MM.1S (cell line): ENCODE measurements at regions not wholly inside any gene's neighbourhood (a gene's known extent, or its start where the extent isn't known, plus 50 kb on each side); places are given as distances from the start of the nearest gene placed in this dataset.

Experiments
- EZH2phosphoT487 ChIP-seq: fragments of 300-600 bp; sonication (generic); IDR thresholded peaks from 2 replicates; pipeline ENCODE4 v1.6.1; 2018; ENCODE audit warnings: antibody characterized with exemption, low read length
- TF ChIP-seq, protein P1 (sequence below): fragments of 300-600 bp; sonication (generic); IDR thresholded peaks from 2 replicates; pipeline ENCODE4 v1.5.1; 2016; ENCODE audit warnings: antibody characterized with exemption, low read length, mixed read lengths

DNA sequence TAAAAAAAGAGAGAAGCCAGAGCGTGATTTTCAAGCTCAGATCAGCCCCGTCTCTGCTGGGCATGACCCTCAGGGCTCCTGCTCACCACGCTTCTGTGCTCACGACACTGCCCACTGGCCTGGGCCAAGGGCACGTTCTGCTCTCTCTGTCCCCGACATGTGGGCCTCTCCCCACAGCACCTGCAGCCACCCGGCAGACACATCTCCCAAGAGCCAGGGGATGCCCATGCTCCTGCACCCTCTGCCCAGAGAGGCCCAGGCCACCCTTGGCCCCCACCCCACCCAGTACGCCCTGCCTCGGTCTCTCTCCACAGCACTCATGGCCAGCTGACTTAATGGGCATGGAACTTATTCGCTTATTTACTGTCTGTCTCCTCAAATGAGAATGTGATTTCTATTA is 175.4 kb upstream of the RNF32 start:
- TF ChIP-seq EZH2phosphoT487, result no peak
- TF ChIP-seq, protein P1, sequence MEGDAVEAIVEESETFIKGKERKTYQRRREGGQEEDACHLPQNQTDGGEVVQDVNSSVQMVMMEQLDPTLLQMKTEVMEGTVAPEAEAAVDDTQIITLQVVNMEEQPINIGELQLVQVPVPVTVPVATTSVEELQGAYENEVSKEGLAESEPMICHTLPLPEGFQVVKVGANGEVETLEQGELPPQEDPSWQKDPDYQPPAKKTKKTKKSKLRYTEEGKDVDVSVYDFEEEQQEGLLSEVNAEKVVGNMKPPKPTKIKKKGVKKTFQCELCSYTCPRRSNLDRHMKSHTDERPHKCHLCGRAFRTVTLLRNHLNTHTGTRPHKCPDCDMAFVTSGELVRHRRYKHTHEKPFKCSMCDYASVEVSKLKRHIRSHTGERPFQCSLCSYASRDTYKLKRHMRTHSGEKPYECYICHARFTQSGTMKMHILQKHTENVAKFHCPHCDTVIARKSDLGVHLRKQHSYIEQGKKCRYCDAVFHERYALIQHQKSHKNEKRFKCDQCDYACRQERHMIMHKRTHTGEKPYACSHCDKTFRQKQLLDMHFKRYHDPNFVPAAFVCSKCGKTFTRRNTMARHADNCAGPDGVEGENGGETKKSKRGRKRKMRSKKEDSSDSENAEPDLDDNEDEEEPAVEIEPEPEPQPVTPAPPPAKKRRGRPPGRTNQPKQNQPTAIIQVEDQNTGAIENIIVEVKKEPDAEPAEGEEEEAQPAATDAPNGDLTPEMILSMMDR, result no peak
